Cardiac fibroblast (primary cell): ENCODE measurements at regions not wholly inside any gene's neighbourhood (a gene's known extent, or its start where the extent isn't known, plus 50 kb on each side); places are given as distances from the start of the nearest gene placed in this dataset.

Experiments
- DNase-seq, 2 donors: peaks; one replicate each; pipeline versions ENCODE4 v3.0.0 to v3.0.0-alpha.2; 2010; ENCODE audit warnings: low read depth in 2 of 2
- H3K4me3 ChIP-seq, 2 donors: replicated peaks in 1 of 2; 1 replicate in 1 of 2; 2 replicates in 1 of 2; pipeline ENCODE4 v1.5.1; 2011; ENCODE audit warnings: low read depth in 2 of 2, low read length in 2 of 2, mild to moderate bottlenecking in 2 of 2, moderate library complexity in 1 of 2
- CTCF ChIP-seq: IDR thresholded peaks from one replicate; pipeline ENCODE4 v1.5.1; 2011; ENCODE audit warnings: low read depth, mild to moderate bottlenecking, low read length, inconsistent platforms

DNA sequence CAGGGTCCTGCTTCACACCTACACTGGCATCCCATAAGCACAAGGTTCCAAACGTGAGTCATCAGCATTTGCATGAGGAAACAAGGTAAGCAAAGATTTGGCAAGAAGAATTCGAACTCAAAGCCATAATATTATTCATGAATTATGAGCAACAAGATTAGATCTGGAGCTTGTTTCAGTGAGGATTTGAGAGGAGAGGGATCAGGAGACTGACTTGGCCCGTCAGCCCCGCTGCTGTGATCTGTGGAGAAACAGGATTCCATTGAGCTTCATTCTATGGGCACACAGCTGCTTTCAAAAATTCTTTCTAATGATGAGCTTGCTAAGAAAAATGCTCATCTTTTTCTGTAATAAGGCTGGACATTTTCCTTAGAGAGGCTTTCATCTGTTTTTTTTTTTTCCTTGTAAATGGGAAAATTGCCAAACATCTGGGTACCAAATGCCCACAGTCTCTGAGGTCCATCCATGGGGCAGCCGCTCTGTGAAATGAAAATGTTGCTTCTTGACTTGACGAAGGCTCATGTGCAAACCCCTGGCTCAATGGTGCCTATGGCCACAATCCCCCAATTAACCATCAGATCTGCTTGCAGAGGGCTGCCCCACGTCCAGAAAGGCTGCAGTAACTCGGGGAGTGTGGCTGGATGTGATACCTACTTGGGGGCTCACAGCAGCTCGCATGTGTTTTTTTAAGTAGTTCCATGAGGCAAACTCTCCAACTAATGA is 179.3 kb downstream of the TMEM18 start:
- no peak for TF ChIP-seq CTCF
- no peak overlapping the region for H3K4me3 ChIP-seq
- DNase-seq, result no peak

- H3K4me3 ChIP-seq, result no peak overlapping the region
- no peak for TF ChIP-seq CTCF
- no peak for DNase-seq
These were observed 180.5 kb downstream of the TMEM18 start for GRCh38 chr2:496729-497128.

- H3K4me3 ChIP-seq, result no peak overlapping the region
- DNase-seq, result no peak
- TF ChIP-seq CTCF, result no peak
These were observed 181.4 kb downstream of the TMEM18 start for GRCh38 chr2:495745-496275.

- no peak for TF ChIP-seq CTCF
- no peak overlapping the region for H3K4me3 ChIP-seq
- no peak for DNase-seq
These were observed 182.4 kb downstream of the TMEM18 start for GRCh38 chr2:494853-495252.

DNA sequence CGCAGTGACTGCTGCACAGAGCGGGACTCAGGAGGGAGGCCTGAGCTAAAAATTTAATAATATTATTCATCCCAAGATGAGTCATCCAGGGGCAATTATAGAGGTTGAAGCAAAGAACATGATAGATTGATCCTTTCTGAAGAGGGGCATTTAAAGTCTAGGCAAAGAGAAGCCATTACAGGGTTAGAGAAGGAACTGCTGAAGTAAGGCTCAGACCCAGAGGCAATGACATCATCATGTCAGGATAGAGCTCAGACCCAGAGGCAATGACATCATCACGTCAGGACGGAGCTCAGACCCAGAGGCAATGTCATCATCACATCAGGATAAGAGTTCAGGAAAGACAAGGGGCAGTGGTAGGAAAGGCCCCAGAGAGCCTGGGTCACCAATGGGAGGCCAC is 184.0 kb downstream of the TMEM18 start:
- TF ChIP-seq CTCF, result no peak
- DNase-seq, result no peak
- H3K4me3 ChIP-seq, result no peak overlapping the region

DNA sequence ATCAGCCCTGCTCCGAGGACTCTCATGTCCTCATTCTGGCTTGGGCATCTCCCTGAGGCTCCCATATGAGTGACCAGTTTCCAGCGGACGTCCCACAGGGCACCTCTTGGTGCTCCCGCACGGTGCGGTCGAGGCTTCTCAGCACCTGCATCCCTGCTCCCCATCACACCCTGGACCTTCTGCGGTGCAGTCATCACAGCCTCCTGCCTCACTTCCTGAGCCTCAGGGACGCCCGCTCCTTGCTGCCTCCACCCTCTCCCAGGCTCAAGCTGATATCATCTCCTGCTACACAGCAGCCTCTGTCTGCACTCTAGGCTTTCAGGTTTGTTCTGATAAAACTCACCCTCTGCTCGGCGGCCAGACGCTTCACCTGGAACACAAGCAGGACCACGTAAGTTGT is 185.0 kb downstream of the TMEM18 start:
- no peak for TF ChIP-seq CTCF
- H3K4me3 ChIP-seq, result no peak overlapping the region
- DNase-seq, result no peak

DNA sequence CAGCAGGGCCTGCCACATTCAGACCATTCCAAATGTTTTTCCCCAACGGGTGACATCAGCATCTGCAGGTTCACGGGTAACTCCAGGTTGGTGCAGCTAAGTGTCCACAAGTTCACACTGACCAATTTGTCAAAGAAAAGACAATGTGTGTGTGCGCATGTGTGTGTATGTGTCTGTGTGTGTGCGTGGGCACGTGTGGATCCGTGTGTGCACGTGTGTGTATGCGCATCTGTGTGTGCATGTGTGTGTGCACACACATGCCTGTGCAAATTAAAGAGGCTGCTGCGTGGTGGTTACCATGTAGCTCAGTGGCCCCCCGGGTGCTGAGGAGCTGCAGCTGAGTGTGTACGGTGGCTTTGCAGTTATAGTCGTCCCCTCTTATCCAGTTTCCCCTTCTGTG is 187.4 kb downstream of the TMEM18 start:
- H3K4me3 ChIP-seq, result no peak overlapping the region
- no peak for DNase-seq
- TF ChIP-seq CTCF, result no peak
